HG03521 (cell line): ENCODE measurements at regions not wholly inside any gene's neighbourhood (a gene's known extent, or its start where the extent isn't known, plus 50 kb on each side); places are given as distances from the start of the nearest gene placed in this dataset.

Experiments
- ATAC-seq: cut with Tn5 transposase; IDR thresholded peaks from one replicate; pipeline ENCODE4 v1.9.1; 2021; ENCODE audit warnings: mild to moderate bottlenecking, moderate library complexity; ENCODE audit not compliant: unreplicated experiment

GRCh38 chr4:27248829-27249228, 388.2 kb downstream of the STIM2 start:
- ATAC-seq, result no peak

GRCh38 chr4:27251771-27252170, 391.1 kb downstream of the STIM2 start:
- no peak for ATAC-seq

GRCh38 chr4:27267339-27267969, 406.8 kb downstream of the STIM2 start:
- ATAC-seq, result no peak

- ATAC-seq, result no peak
Measured at GRCh38 chr4:27267970-27268355, 407.3 kb downstream of the STIM2 start.

GRCh38 chr4:27270435-27270834, 409.8 kb downstream of the STIM2 start:
- ATAC-seq, result no peak

GRCh38 chr4:27271555-27271954, 410.9 kb downstream of the STIM2 start:
- ATAC-seq, result no peak

- no peak for ATAC-seq
Measured at GRCh38 chr4:27272217-27272616, 411.6 kb downstream of the STIM2 start.

- ATAC-seq, result no peak
Measured at GRCh38 chr4:27276307-27277073, 415.8 kb downstream of the STIM2 start.

GRCh38 chr4:27278615-27279375, 418.2 kb downstream of the STIM2 start:
- ATAC-seq, result no peak

GRCh38 chr4:27288496-27288895, 427.9 kb downstream of the STIM2 start:
- no peak for ATAC-seq

- no peak for ATAC-seq
Measured at GRCh38 chr4:27289704-27290103, 429.1 kb downstream of the STIM2 start.

- ATAC-seq, result no peak
Measured at GRCh38 chr4:27293831-27294230, 433.2 kb downstream of the STIM2 start.

- no peak for ATAC-seq
Measured at GRCh38 chr4:27304751-27305150, 444.1 kb downstream of the STIM2 start.

- ATAC-seq, result no peak
Measured at GRCh38 chr4:27305246-27305645, 444.6 kb downstream of the STIM2 start.

- ATAC-seq, result no peak
Measured at GRCh38 chr4:27308379-27308778, 447.7 kb downstream of the STIM2 start.

- ATAC-seq, result no peak
Measured at GRCh38 chr4:27315625-27316024, 455.0 kb downstream of the STIM2 start.

- no peak for ATAC-seq
Measured at GRCh38 chr4:27316176-27316575, 455.5 kb downstream of the STIM2 start.

GRCh38 chr4:27318740-27319139, 458.1 kb downstream of the STIM2 start:
- no peak for ATAC-seq

- ATAC-seq, result no peak
Measured at GRCh38 chr4:27326991-27327390, 466.4 kb downstream of the STIM2 start.

- ATAC-seq, result no peak
Measured at GRCh38 chr4:27327421-27328181, 467.0 kb downstream of the STIM2 start.

GRCh38 chr4:27338530-27338929, 477.9 kb downstream of the STIM2 start:
- no peak for ATAC-seq
